HEK293 (cell line): ENCODE measurements at regions not wholly inside any gene's neighbourhood (a gene's known extent, or its start where the extent isn't known, plus 50 kb on each side); places are given as distances from the start of the nearest gene placed in this dataset.

Experiments
- CTCF ChIA-PET: fragments of 350-600 bp; formaldehyde crosslinking; extraction: SDS; loops from one replicate; lab custom pipeline; 2021; ENCODE audit warnings: antibody characterized with exemption; lab: Yijun Ruan, JAX
- POLR2A ChIA-PET: fragments of 300-600 bp; formaldehyde crosslinking; extraction: SDS; loops from one replicate; lab custom pipeline; 2020; ENCODE audit warnings: antibody characterized with exemption, inconsistent platforms; lab: Yijun Ruan, JAX
- H3K27ac ChIP-seq: fragments of 200-500 bp; sonication (Bioruptor generic); 2 replicates; pipeline ENCODE4 v1.5.1; 2014; ENCODE audit warnings: low read depth, low read length, control low read depth, inconsistent platforms; ENCODE audit errors: extremely low read depth
- H3K36me3 ChIP-seq, 2 experiments: fragments of 200-500 bp in 1 of 2; sonication (Bioruptor generic) in 1 of 2; 1 replicate in 1 of 2; 2 replicates in 1 of 2; pipeline ENCODE4 v1.5.1; 2014 to 2017; ENCODE audit warnings: inconsistent platforms in 2 of 2, low read length in 2 of 2; ENCODE audit not compliant: control insufficient read depth in 2 of 2, insufficient read depth in 1 of 2
- H3K4me1 ChIP-seq: fragments of 200-500 bp; sonication (Bioruptor generic); 2 replicates; pipeline ENCODE4 v1.5.1; 2014; ENCODE audit warnings: mild to moderate bottlenecking, low read length, inconsistent platforms; ENCODE audit not compliant: control insufficient read depth, insufficient read depth
- H3K4me3 ChIP-seq: 2 replicates; pipeline ENCODE4 v1.5.1; 2011; ENCODE audit warnings: low read depth, mild to moderate bottlenecking, control low read depth, low read length, moderate library complexity
- H3K9me3 ChIP-seq: fragments of 200-500 bp; sonication (Bioruptor generic); 2 replicates; pipeline ENCODE4 v1.5.1; 2014; ENCODE audit warnings: low read depth, low read length, inconsistent platforms; ENCODE audit not compliant: control insufficient read depth, insufficient read depth
- BCL11A ChIP-seq: fragments of 450-650 bp; formaldehyde crosslinking; IDR thresholded peaks from 2 replicates; pipeline ENCODE4 v1.5.1; 2016; ENCODE audit warnings: low read depth, missing biosample characterization, missing genetic modification characterization
- BCL6B ChIP-seq: fragments of 450-650 bp; formaldehyde crosslinking; IDR thresholded peaks from 2 replicates; pipeline ENCODE4 v1.5.1; 2017; ENCODE audit warnings: missing biosample characterization, missing genetic modification characterization
- KLF8 ChIP-seq: fragments of 450-650 bp; formaldehyde crosslinking; IDR thresholded peaks from 2 replicates; pipeline ENCODE4 v1.5.1; 2016; ENCODE audit warnings: missing biosample characterization, missing genetic modification characterization
- PRDM4 ChIP-seq: fragments of 450-650 bp; formaldehyde crosslinking; IDR thresholded peaks from 2 replicates; pipeline ENCODE4 v1.5.1; 2017; ENCODE audit warnings: missing biosample characterization, missing genetic modification characterization
- SP7 ChIP-seq: fragments of 450-650 bp; formaldehyde crosslinking; IDR thresholded peaks from 2 replicates; pipeline ENCODE4 v1.5.1; 2016; ENCODE audit warnings: missing biosample characterization, missing genetic modification characterization
- ZBTB48 ChIP-seq: fragments of 450-650 bp; formaldehyde crosslinking; IDR thresholded peaks from 2 replicates; pipeline ENCODE4 v1.5.1; 2016; ENCODE audit warnings: missing biosample characterization, missing genetic modification characterization
- ZBTB49 ChIP-seq: fragments of 450-650 bp; formaldehyde crosslinking; IDR thresholded peaks from 2 replicates; pipeline ENCODE4 v1.5.1; 2016; ENCODE audit warnings: missing biosample characterization, missing genetic modification characterization, low read depth
- ZNF10 ChIP-seq: fragments of 450-650 bp; formaldehyde crosslinking; IDR thresholded peaks from 2 replicates; pipeline ENCODE4 v1.5.1; 2017; ENCODE audit warnings: missing biosample characterization, missing genetic modification characterization
- ZNF23 ChIP-seq: fragments of 450-650 bp; formaldehyde crosslinking; IDR thresholded peaks from 2 replicates; pipeline ENCODE4 v1.5.1; 2016; ENCODE audit warnings: missing biosample characterization, missing genetic modification characterization, borderline replicate concordance
- ZNF266 ChIP-seq: fragments of 450-650 bp; formaldehyde crosslinking; IDR thresholded peaks from 2 replicates; pipeline ENCODE4 v1.5.1; 2016; ENCODE audit warnings: missing biosample characterization, missing genetic modification characterization, low read depth
- ZNF398 ChIP-seq: fragments of 450-650 bp; formaldehyde crosslinking; IDR thresholded peaks from 2 replicates; pipeline ENCODE4 v1.5.1; 2017; ENCODE audit warnings: missing biosample characterization, missing genetic modification characterization
- ZNF544 ChIP-seq: fragments of 450-650 bp; formaldehyde crosslinking; IDR thresholded peaks from 2 replicates; pipeline ENCODE4 v1.5.0; 2017; ENCODE audit warnings: missing biosample characterization, missing genetic modification characterization
- ZNF747 ChIP-seq: fragments of 450-650 bp; formaldehyde crosslinking; IDR thresholded peaks from 2 replicates; pipeline ENCODE4 v1.5.1; 2016; ENCODE audit warnings: missing biosample characterization, missing genetic modification characterization
- ZSCAN23 ChIP-seq: fragments of 450-650 bp; formaldehyde crosslinking; IDR thresholded peaks from 2 replicates; pipeline ENCODE4 v1.5.1; 2016; ENCODE audit warnings: missing biosample characterization, missing genetic modification characterization
- ZSCAN5A ChIP-seq: fragments of 450-650 bp; formaldehyde crosslinking; IDR thresholded peaks from 2 replicates; pipeline ENCODE4 v1.5.1; 2016; ENCODE audit warnings: missing biosample characterization, missing genetic modification characterization

GRCh38 chr15:47588958-47589357 is 128.3 kb upstream of the SEMA6D start:
- Histone ChIP-seq H3K36me3 (no peaks in the 10 kb centered on the region), H3K4me3 (no peak overlapping the region)
- POLR2A ChIA-PET = no interaction called here

More at GRCh38 chr15:47588958-47589357, 128.3 kb upstream of the SEMA6D start:
- CTCF ChIA-PET = no interaction called here
- no peak overlapping the region for H3K27ac ChIP-seq
- TF ChIP-seq ZBTB48 (tag by site-specific recombination) (no peak), ZNF747 (no peak), BCL6B (tag by site-specific recombination) (no peak), ZNF544 (tag by site-specific recombination) (no peak), SP7 (tag by site-specific recombination) (no peak), ZNF23 (tag by site-specific recombination) (no peak), KLF8 (tag by site-specific recombination) (no peak), PRDM4 (tag by site-specific recombination) (no peak), ZBTB49 (tag by site-specific recombination) (no peak), BCL11A (tag by site-specific recombination) (no peak), ZNF266 (tag by site-specific recombination) (no peak), ZSCAN5A (tag by site-specific recombination) (no peak), ZNF10 (tag by site-specific recombination) (no peak), ZSCAN23 (tag by site-specific recombination) (no peak), ZNF398 (tag by site-specific recombination) (no peak)
- H3K9me3 ChIP-seq = no peaks in the 10 kb centered on the region
- peaks cover 26% of the 10 kb centered on the region for H3K4me1 ChIP-seq
